MG63 (cell line): ENCODE measurements at regions not wholly inside any gene's neighbourhood (a gene's known extent, or its start where the extent isn't known, plus 50 kb on each side); places are given as distances from the start of the nearest gene placed in this dataset.

Source experiments
- DNase-seq: peaks from one replicate; pipeline ENCODE4 v3.0.0-alpha.2; 2020
- H3K27me3 ChIP-seq: fragments of 250-450 bp; sonication (Bioruptor Pico); 2 replicates; pipeline ENCODE4 v1.5.1; 2020; ENCODE audit warnings: mild to moderate bottlenecking, moderate library complexity
- H3K36me3 ChIP-seq: fragments of 250-450 bp; sonication (Bioruptor Pico); 2 replicates; pipeline ENCODE4 v1.5.1; 2020; ENCODE audit warnings: mild to moderate bottlenecking, moderate library complexity
- H3K4me3 ChIP-seq: fragments of 250-450 bp; sonication (Bioruptor Pico); 2 replicates; pipeline ENCODE4 v1.5.1; 2020; ENCODE audit warnings: mild to moderate bottlenecking, moderate library complexity
- H3K9me3 ChIP-seq: fragments of 250-450 bp; sonication (Bioruptor Pico); 2 replicates; pipeline ENCODE4 v1.5.1; 2020; ENCODE audit warnings: mild to moderate bottlenecking, moderate library complexity

- Histone ChIP-seq H3K27me3 (no peaks in the 10 kb centered on the region), H3K36me3 (no peaks in the 10 kb centered on the region), H3K9me3 (no peaks in the 10 kb centered on the region), H3K4me3 (no peak overlapping the region)
- peak; percentile 66 for DNase-seq
Measured at GRCh38 chr6:19945843-19946358, 108.7 kb downstream of the ID4 start.

GRCh38 chr6:19949155-19949554, 112.0 kb downstream of the ID4 start:
- Histone ChIP-seq H3K36me3 (no peaks in the 10 kb centered on the region), H3K27me3 (no peaks in the 10 kb centered on the region)

DNA sequence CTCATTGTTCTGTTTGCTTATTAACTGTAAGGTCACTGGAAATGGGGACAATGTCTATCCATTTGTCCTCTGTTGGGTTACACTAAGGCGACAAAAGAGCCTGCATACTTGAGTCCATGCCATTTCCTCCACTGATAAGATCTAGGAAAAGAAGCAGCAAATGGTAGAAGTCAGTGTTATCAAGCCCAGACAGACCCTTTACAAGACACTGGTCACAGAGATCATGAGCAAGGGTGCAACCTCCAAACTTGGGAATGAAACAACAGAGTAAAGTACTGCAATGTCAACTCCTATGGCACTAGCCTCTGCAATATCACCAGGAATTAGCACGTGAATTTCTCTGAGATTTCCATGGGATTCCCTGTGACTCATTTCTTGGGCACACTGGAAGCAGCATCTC, 126.9 kb downstream of the ID4 start:
- no peak for DNase-seq
- H3K4me3 ChIP-seq = no peak overlapping the region
- no peaks in the 10 kb centered on the region for H3K9me3 ChIP-seq
- H3K27me3 ChIP-seq = no peaks in the 10 kb centered on the region
- H3K36me3 ChIP-seq = no peaks in the 10 kb centered on the region

More at GRCh38 chr6:19949155-19949554, 112.0 kb downstream of the ID4 start:
- H3K4me3 ChIP-seq = no peak overlapping the region
- DNase-seq = no peak
- H3K9me3 ChIP-seq = no peaks in the 10 kb centered on the region

- no peaks in the 10 kb centered on the region for H3K36me3 ChIP-seq
- no peak for DNase-seq
- no peaks in the 10 kb centered on the region for H3K9me3 ChIP-seq
- no peak overlapping the region for H3K4me3 ChIP-seq
- no peaks in the 10 kb centered on the region for H3K27me3 ChIP-seq
Measured at GRCh38 chr6:19968201-19968600, 131.0 kb downstream of the ID4 start.

GRCh38 chr6:19972221-19972620, 135.1 kb downstream of the ID4 start:
- no peak for DNase-seq

DNA sequence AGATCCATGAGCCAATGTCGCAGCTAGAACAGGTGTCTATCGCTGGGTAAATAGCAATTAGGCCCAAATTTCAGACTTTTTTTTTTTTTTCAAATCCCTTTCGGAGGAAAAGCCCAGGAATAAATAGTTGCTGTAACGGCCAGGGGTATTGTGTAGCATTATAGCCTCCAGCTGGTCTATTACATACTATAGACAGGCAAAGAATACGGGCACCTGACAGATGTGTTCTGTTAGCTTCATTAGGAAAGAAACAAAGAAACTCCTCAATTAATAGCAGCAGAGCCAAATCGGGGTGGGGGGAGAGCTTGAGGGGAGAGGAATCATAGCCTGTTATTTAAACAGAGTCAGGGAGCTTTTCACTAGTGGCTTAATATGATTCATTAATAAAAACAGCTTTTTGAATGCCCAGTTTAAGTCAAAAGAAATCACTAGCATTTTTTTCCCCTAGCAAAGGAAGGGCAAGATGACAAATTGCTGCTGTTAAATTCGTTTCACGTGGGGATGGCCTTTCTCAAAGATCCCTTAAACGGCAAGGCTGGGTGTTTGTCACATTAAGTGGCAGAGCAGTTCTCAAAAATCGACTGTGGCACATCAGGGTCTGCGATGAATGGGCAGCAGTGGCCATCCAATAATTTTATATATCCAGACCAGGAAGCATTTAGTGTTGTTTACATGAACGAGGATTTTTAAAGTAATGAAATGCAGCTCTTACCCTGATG, 139.4 kb downstream of the ID4 start:
- no peaks in the 10 kb centered on the region for H3K9me3 ChIP-seq
- no peak for DNase-seq
- no peak overlapping the region for H3K4me3 ChIP-seq
- no peaks in the 10 kb centered on the region for H3K27me3 ChIP-seq
- no peaks in the 10 kb centered on the region for H3K36me3 ChIP-seq

More at GRCh38 chr6:19972221-19972620, 135.1 kb downstream of the ID4 start:
- H3K4me3 ChIP-seq = no peak overlapping the region
- no peaks in the 10 kb centered on the region for H3K36me3 ChIP-seq
- H3K9me3 ChIP-seq = no peaks in the 10 kb centered on the region
- H3K27me3 ChIP-seq = no peaks in the 10 kb centered on the region

GRCh38 chr6:19979059-19979458, 141.9 kb downstream of the ID4 start:
- peak; percentile 12 for DNase-seq

GRCh38 chr6:19979986-19980385, 142.8 kb downstream of the ID4 start:
- no peak for DNase-seq
- H3K27me3 ChIP-seq = no peaks in the 10 kb centered on the region

More at GRCh38 chr6:19979059-19979458, 141.9 kb downstream of the ID4 start:
- Histone ChIP-seq H3K27me3 (no peaks in the 10 kb centered on the region), H3K4me3 (no peak overlapping the region), H3K36me3 (no peaks in the 10 kb centered on the region), H3K9me3 (no peaks in the 10 kb centered on the region)

DNA sequence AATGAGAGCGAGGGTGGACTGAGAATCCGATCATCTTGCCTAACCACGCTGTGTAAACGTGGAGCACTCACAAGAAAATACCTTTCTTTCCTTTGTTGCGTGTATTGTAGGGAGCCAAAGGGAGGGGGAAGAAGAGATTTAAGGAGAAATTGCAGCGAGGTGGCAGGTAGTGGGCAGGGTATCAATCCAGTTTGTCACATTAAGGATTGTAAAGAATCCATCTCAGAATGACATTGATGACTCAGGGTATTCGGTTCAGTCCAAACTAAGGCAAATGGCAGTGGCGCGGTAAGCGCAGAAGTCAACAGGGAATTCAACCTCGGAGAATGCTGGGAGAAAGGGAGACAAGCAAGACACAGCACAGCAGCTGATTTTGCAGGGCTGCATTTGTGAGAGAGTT, 146.2 kb downstream of the ID4 start:
- DNase-seq = no peak
- no peaks in the 10 kb centered on the region for H3K27me3 ChIP-seq
- no peaks in the 10 kb centered on the region for H3K9me3 ChIP-seq

More at GRCh38 chr6:19979986-19980385, 142.8 kb downstream of the ID4 start:
- H3K9me3 ChIP-seq = no peaks in the 10 kb centered on the region
- no peaks in the 10 kb centered on the region for H3K36me3 ChIP-seq
- H3K4me3 ChIP-seq = no peak overlapping the region

GRCh38 chr6:19986691-19987438, 149.7 kb downstream of the ID4 start:
- Histone ChIP-seq H3K9me3 (no peaks in the 10 kb centered on the region), H3K36me3 (no peaks in the 10 kb centered on the region), H3K27me3 (no peaks in the 10 kb centered on the region), H3K4me3 (no peak overlapping the region)
- DNase-seq = no peak

More for the DNA sequence above, 146.2 kb downstream of the ID4 start:
- Histone ChIP-seq H3K36me3 (no peaks in the 10 kb centered on the region), H3K4me3 (no peak overlapping the region)

DNA sequence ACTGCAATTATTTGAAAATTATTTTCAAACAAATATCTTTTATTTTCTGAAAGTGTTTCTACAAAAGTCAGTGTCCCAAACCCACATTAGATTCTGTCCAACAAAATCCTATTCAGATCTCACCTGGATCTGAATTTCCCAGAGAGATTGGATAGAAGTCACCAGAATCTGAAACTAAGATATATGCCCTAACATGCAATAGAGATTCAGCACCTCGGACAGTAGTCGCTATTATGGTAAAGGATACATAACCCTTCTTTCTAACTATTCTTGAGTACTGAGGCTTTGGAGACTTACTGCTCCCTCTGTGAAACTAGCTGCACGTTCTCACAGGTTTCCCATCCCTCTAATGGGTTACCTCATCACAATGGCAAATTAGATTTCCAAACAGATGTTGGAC, 151.4 kb downstream of the ID4 start:
- no peaks in the 10 kb centered on the region for H3K27me3 ChIP-seq
- H3K4me3 ChIP-seq = no peak overlapping the region
- H3K9me3 ChIP-seq = no peaks in the 10 kb centered on the region
- no peaks in the 10 kb centered on the region for H3K36me3 ChIP-seq
- no peak for DNase-seq

DNA sequence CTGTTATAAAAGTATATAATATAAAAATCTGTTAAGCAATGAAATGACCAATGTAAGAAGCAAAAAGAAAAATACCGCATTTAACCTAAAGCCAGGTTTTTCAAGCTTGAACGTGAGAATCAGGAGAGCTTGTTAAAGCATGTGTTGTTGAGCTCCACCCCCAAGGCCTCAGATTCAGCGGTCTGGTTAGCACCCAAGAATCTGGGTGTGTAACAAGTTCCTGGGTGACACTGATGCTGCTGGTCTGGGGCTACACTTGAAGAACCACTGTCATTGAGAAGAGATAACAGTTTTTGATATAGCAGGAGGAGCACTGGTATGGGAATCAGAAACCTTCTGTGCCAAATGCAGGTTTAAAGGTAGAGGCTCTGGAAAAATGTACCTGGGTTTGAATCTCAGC, 154.0 kb downstream of the ID4 start:
- H3K36me3 ChIP-seq = no peaks in the 10 kb centered on the region
- no peak overlapping the region for H3K4me3 ChIP-seq
- H3K27me3 ChIP-seq = no peaks in the 10 kb centered on the region
- no peaks in the 10 kb centered on the region for H3K9me3 ChIP-seq
- DNase-seq = no peak

- H3K27me3 ChIP-seq = no peaks in the 10 kb centered on the region
- no peaks in the 10 kb centered on the region for H3K36me3 ChIP-seq
- no peak overlapping the region for H3K4me3 ChIP-seq
- DNase-seq = no peak
- no peaks in the 10 kb centered on the region for H3K9me3 ChIP-seq
Measured at GRCh38 chr6:19994909-19995308, 157.7 kb downstream of the ID4 start.

DNA sequence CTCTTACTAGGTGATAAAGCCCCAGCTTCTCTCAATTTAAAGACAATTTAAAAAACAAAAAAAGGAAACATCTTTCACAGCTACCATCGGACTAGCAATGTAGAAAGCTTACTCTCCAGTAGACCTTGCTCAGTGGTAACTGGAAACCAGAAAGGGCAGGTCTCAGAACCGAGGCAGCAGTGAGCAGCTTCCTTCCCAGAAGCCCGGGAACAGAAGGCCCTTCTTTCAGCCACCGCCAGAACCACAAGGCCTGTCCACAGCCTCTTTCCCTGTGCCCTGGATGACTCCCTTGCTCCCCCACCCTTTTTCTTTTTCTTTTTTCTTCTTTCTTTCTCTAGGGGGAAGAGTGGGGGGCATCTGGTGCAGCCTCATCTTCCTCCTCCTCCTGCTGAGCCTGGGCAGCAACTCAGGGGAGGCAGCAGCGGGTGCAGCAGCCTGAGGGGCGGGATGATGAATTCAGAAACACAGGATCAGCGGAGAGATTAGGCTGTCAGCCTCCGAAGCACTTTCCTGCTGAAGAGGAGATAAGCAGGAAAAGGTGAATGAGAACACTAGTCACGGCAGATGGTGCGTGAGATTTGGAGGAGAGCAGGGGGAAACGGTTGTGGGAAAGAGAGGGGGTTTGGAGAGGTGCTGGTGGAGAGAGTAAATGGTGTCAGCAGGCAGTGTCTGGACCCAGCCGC, 158.5 kb downstream of the ID4 start:
- no peak overlapping the region for H3K4me3 ChIP-seq
- no peaks in the 10 kb centered on the region for H3K9me3 ChIP-seq
- no peaks in the 10 kb centered on the region for H3K27me3 ChIP-seq
- no peak for DNase-seq
- H3K36me3 ChIP-seq = no peaks in the 10 kb centered on the region

- DNase-seq = no peak
- Histone ChIP-seq H3K36me3 (no peaks in the 10 kb centered on the region), H3K9me3 (no peaks in the 10 kb centered on the region), H3K27me3 (no peaks in the 10 kb centered on the region), H3K4me3 (no peak overlapping the region)
Measured at GRCh38 chr6:19997104-19997503, 159.9 kb downstream of the ID4 start.

DNA sequence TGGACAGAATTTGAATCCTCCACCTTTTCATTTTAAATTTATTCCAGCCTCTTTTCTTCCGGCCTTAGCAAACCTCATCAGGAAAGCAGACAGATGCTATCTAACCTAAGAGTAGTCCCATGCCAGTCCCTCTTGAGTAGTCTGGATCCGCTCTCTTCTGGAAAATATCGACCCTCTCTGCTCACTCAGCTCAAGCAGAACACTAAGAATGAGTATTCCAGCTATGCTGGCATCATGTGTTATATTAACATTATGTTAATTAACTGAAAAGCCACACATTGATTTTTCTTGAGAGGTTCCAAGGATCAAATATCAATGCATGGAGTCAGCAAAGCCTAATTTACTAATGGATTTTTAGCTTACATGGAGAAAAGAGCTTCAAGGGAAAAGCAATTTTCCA, 161.4 kb downstream of the ID4 start:
- Histone ChIP-seq H3K36me3 (no peaks in the 10 kb centered on the region), H3K9me3 (no peaks in the 10 kb centered on the region), H3K27me3 (no peaks in the 10 kb centered on the region), H3K4me3 (no peak overlapping the region)
- no peak for DNase-seq
